ENCODE measurements at regions not wholly inside any gene's neighbourhood (a gene's known extent, or its start where the extent isn't known, plus 50 kb on each side); places are given as distances from the start of the nearest gene placed in this dataset. TPM values are rescaled to one million over a fixed set of nuclear protein-coding genes. Genes with fewer than 3 reads are reported as not detected.

DNA sequence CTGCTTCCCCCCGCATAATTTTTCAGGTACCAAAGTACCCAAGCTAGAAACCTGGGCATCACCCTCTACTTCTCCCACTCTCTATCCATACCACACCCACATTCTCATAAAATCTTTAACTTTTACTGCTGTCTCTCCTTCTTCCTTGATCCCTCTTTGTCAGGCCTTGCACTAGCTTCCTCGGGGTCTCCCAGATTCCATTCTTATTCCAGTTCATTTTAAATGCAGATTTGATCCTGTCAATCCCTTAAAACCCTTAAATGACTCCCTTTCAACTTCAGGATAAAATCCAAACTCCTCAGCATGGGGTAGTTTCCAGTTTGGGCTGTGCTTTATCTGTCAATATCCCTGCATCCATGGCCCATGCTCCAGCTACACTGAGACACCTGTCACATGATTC lies 343.5 kb downstream of the PBX1 start:
- intact Hi-C loops (cut with micrococcal nuclease) (no loop called here), dilution Hi-C loops (cut with MboI; ENCODE audit: extremely low pct_ligation_motif_present, low sequenced_read_pairs) (no loop called here)
- DNase-seq (ENCODE audit: low read depth, low spot score) (no peak), FAIRE-seq (no peak)
- no TSS peak for BruUV-seq (replicated peaks)
- H3K9me3 ChIP-seq (replicated peaks; ENCODE audit: control insufficient read depth, insufficient read depth, low read length) = no peaks in the 10 kb centered on the region
- no peaks in the 10 kb centered on the region for H3K27me3 ChIP-seq (ENCODE audit: control insufficient read depth in 2 of 2, insufficient read depth in 2 of 2, low read length in 2 of 2)
- H3K9ac ChIP-seq (replicated peaks; ENCODE audit: extremely low read depth, insufficient read depth, low read length) = no peak overlapping the region
- ChIA-PET CTCF (no interaction called here), POLR2A (no interaction called here)
- no peaks in the 10 kb centered on the region for H3K4me1 ChIP-seq (ENCODE audit: control insufficient read depth, extremely low read depth, insufficient read depth, low read length)
- no peak overlapping the region for H2AFZ ChIP-seq (ENCODE audit: low read depth, low read length)
- H3K36me3 ChIP-seq (ENCODE audit: control insufficient read depth in 2 of 2, extremely low read depth in 1 of 2, insufficient read depth in 2 of 2, low read length in 2 of 2) = no peaks in the 10 kb centered on the region
- H3K4me2 ChIP-seq (ENCODE audit: insufficient read depth, low read length) = no peak overlapping the region
- no peaks in the 10 kb centered on the region for H3K9me1 ChIP-seq (replicated peaks; ENCODE audit: control insufficient read depth, extremely low read depth, insufficient read depth, low read length)
- H4K20me1 ChIP-seq (replicated peaks; ENCODE audit: control insufficient read depth, extremely low read depth, insufficient read depth, low read length) = no peaks in the 10 kb centered on the region
- TF ChIP-seq POLR2A (IDR thresholded peaks at IDR 0.05; ENCODE audit: low read depth, low read length) = no peak
- TF ChIP-seq, protein P1, sequence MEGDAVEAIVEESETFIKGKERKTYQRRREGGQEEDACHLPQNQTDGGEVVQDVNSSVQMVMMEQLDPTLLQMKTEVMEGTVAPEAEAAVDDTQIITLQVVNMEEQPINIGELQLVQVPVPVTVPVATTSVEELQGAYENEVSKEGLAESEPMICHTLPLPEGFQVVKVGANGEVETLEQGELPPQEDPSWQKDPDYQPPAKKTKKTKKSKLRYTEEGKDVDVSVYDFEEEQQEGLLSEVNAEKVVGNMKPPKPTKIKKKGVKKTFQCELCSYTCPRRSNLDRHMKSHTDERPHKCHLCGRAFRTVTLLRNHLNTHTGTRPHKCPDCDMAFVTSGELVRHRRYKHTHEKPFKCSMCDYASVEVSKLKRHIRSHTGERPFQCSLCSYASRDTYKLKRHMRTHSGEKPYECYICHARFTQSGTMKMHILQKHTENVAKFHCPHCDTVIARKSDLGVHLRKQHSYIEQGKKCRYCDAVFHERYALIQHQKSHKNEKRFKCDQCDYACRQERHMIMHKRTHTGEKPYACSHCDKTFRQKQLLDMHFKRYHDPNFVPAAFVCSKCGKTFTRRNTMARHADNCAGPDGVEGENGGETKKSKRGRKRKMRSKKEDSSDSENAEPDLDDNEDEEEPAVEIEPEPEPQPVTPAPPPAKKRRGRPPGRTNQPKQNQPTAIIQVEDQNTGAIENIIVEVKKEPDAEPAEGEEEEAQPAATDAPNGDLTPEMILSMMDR (IDR thresholded peaks at IDR 0.05; ENCODE audit: extremely low read depth in 1 of 2, insufficient read depth in 1 of 2, low read depth in 1 of 2, low read length in 2 of 2) = no peak
- H3K79me2 ChIP-seq (ENCODE audit: control insufficient read depth, insufficient read depth, low read length) = no peaks in the 10 kb centered on the region
- no peak overlapping the region for H3K27ac ChIP-seq (ENCODE audit: insufficient read depth, low read depth, low read length)
- H3K4me3 ChIP-seq (replicated peaks in 1 of 3; ENCODE audit: insufficient read depth in 1 of 3, low read depth in 1 of 3, low read length in 3 of 3) = no peak overlapping the region

Small RNAs in the stretch of these regions (small RNA-seq; reads per million reads assigned to genes)
- not detected for gene RNU6-755P (ENCODE audit: insufficient read depth, insufficient read length, low read depth, low replicate concordance)

Data from endothelial cell of umbilical vein (primary cell).